PC-3 (cell line): ENCODE measurements at regions not wholly inside any gene's neighbourhood (a gene's known extent, or its start where the extent isn't known, plus 50 kb on each side); places are given as distances from the start of the nearest gene placed in this dataset.

ENCODE experiments used
- ATAC-seq: fragments of 200-7000 bp; cut with Tn5 transposase; 2 replicates; pipeline ENCODE4 v1.9.1; 2020; ENCODE audit warnings: mild to moderate bottlenecking, moderate library complexity
- BruUV-seq: library from RNA; stranded (reverse); fragments of 400-500 nt; replicated peaks from 2 replicates; lab custom pipeline; 2021; lab: Mats Ljungman, UMichigan
- CTCF ChIA-PET: fragments of 300-600 bp; sonication (Branson Sonifier 250); formaldehyde crosslinking; loops from one replicate; lab custom pipeline; 2022; ENCODE audit warnings: antibody characterized with exemption; lab: Charles Lee
- POLR2A ChIA-PET: fragments of 300-600 bp; sonication (Branson Sonifier 250); formaldehyde crosslinking; loops from one replicate; lab custom pipeline; 2022; ENCODE audit warnings: antibody characterized with exemption; ENCODE audit not compliant: unreplicated experiment; lab: Charles Lee
- DNase-seq: peaks from one replicate; pipeline ENCODE4 v3.0.0-alpha.2; 2015
- H2AFZ ChIP-seq: fragments of 300-600 bp; sonication (generic); 2 replicates; pipeline ENCODE4 v1.6.0; 2016; ENCODE audit warnings: antibody characterized with exemption, low read length
- H3F3A ChIP-seq: fragments of 300-600 bp; sonication (generic); one replicate; pipeline ENCODE4 v1.6.0; 2017; ENCODE audit warnings: antibody characterized with exemption, low read length, control low read depth, mild to moderate bottlenecking; ENCODE audit not compliant: unreplicated experiment
- H3K27ac ChIP-seq: fragments of 300-600 bp; sonication (generic); 2 replicates; pipeline ENCODE4 v1.5.1; 2016; ENCODE audit warnings: mild to moderate bottlenecking, low read length
- H3K27me3 ChIP-seq: fragments of 300-600 bp; sonication (generic); 2 replicates; pipeline ENCODE4 v1.6.1; 2016; ENCODE audit warnings: low read length, mixed read lengths
- H3K36me3 ChIP-seq: fragments of 300-600 bp; sonication (generic); 2 replicates; pipeline ENCODE4 v1.6.1; 2016; ENCODE audit warnings: low read depth, mixed run types, low read length, mixed read lengths
- H3K4me1 ChIP-seq: fragments of 300-600 bp; sonication (generic); 2 replicates; pipeline ENCODE4 v1.5.1; 2016; ENCODE audit warnings: low read length; ENCODE audit not compliant: insufficient read depth
- H3K4me2 ChIP-seq: fragments of 300-600 bp; sonication (generic); 2 replicates; pipeline ENCODE4 v1.6.0; 2016; ENCODE audit warnings: low read length
- H3K4me3 ChIP-seq: fragments of 300-600 bp; sonication (generic); 2 replicates; pipeline ENCODE4 v1.5.1; 2016; ENCODE audit warnings: mild to moderate bottlenecking, low read length, mixed read lengths
- H3K79me2 ChIP-seq: fragments of 300-600 bp; sonication (generic); 2 replicates; pipeline ENCODE4 v1.6.1; 2017; ENCODE audit warnings: low read length, mixed read lengths
- H3K9ac ChIP-seq: fragments of 300-600 bp; sonication (generic); 2 replicates; pipeline ENCODE4 v1.6.0; 2016; ENCODE audit warnings: mild to moderate bottlenecking, low read length
- H3K9me2 ChIP-seq: fragments of 300-600 bp; sonication (generic); replicated peaks from 2 replicates; pipeline ENCODE4 v1.6.1; 2016; ENCODE audit warnings: mixed run types, low read length, mixed read lengths
- H3K9me3 ChIP-seq: fragments of 300-600 bp; sonication (generic); 2 replicates; pipeline ENCODE4 v1.6.1; 2016; ENCODE audit warnings: low read length, mixed read lengths
- H4K20me1 ChIP-seq: fragments of 300-600 bp; sonication (generic); 2 replicates; pipeline ENCODE4 v1.6.1; 2016; ENCODE audit warnings: low read length, mixed read lengths
- EZH2 ChIP-seq: fragments of 300-600 bp; sonication (generic); IDR thresholded peaks from one replicate; pipeline ENCODE4 v1.6.1; 2017; ENCODE audit warnings: antibody characterized with exemption, mild to moderate bottlenecking, low read length; ENCODE audit not compliant: unreplicated experiment
- EZH2phosphoT487 ChIP-seq: fragments of 300-600 bp; sonication (generic); IDR thresholded peaks from 2 replicates; pipeline ENCODE4 v1.6.1; 2018; ENCODE audit warnings: mild to moderate bottlenecking, antibody characterized with exemption, low read length, borderline replicate concordance
- intact Hi-C: fragments of 100-400 bp; cut with micrococcal nuclease; formaldehyde crosslinking; loops from 2 replicates; pipeline ENCODE4 v1.9.0; 2023
- TF ChIP-seq, protein P1 (sequence below): fragments of 300-600 bp; sonication (generic); conservative IDR thresholded peaks from 2 replicates; pipeline ENCODE4 v1.5.1; 2017; ENCODE audit warnings: antibody characterized with exemption, low read depth, mild to moderate bottlenecking, low read length

DNA sequence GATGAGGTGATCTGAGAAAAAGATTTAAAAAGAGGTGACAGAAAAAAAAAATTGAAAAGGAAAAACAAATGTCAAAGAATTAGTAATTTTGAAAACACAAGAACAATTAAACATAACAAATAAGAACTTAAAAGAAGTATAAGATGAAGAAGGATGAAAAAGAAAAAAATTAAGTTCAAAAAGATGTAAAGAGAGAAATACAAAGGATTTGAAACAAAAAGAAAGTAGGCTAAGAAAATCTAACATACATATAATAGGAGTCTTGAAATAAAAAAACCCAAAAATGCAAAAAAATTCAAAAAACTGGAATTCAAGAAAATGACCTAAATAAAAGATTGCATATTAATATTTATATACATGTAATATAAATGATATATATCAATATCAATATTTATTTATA, 949.2 kb downstream of the MCTP2 start:
- Histone ChIP-seq H3F3A (no peaks in the 10 kb centered on the region), H3K79me2 (no peaks in the 10 kb centered on the region), H3K4me2 (no peak overlapping the region), H3K4me3 (no peak overlapping the region), H3K27ac (no peak overlapping the region), H3K4me1 (no peaks in the 10 kb centered on the region), H3K36me3 (no peaks in the 10 kb centered on the region), H3K9me3 (no peaks in the 10 kb centered on the region), H3K9ac (no peak overlapping the region), H3K9me2 (no peaks in the 10 kb centered on the region), H2AFZ (no peak overlapping the region), H3K27me3 (no peaks in the 10 kb centered on the region), H4K20me1 (no peaks in the 10 kb centered on the region)
- DNase-seq, result no peak
- TF ChIP-seq, protein P1, sequence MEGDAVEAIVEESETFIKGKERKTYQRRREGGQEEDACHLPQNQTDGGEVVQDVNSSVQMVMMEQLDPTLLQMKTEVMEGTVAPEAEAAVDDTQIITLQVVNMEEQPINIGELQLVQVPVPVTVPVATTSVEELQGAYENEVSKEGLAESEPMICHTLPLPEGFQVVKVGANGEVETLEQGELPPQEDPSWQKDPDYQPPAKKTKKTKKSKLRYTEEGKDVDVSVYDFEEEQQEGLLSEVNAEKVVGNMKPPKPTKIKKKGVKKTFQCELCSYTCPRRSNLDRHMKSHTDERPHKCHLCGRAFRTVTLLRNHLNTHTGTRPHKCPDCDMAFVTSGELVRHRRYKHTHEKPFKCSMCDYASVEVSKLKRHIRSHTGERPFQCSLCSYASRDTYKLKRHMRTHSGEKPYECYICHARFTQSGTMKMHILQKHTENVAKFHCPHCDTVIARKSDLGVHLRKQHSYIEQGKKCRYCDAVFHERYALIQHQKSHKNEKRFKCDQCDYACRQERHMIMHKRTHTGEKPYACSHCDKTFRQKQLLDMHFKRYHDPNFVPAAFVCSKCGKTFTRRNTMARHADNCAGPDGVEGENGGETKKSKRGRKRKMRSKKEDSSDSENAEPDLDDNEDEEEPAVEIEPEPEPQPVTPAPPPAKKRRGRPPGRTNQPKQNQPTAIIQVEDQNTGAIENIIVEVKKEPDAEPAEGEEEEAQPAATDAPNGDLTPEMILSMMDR, result no peak
- TF ChIP-seq EZH2 (no peak), EZH2phosphoT487 (no peak)
- ChIA-PET CTCF (no interaction called here), POLR2A (no interaction called here)
- intact Hi-C loops, result no loop called here
- ATAC-seq, result no peak
- BruUV-seq, result no TSS peak

DNA sequence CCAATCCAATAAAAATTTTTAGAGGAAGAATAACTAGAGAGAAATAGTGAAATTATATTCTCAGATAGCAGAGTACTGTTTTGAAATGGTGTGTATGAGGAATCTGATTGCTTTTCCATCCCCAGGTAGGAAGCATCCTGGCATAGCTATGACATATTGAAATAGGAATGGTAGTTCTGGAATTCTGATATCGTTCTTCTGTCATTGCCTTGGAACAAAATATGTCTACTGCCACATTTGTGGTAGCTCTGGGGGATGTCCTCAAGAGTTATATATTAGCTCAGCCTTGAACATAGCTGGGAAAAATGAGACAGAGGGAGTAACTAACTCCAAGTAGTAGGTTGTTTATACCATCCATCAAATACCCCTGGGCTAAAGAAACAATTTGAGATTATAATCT, 950.7 kb downstream of the MCTP2 start:
- intact Hi-C loops, result no loop called here
- no peaks in the 10 kb centered on the region for H3K9me2 ChIP-seq
- DNase-seq, result no peak
- H3K27me3 ChIP-seq, result no peaks in the 10 kb centered on the region
- TF ChIP-seq EZH2phosphoT487 (no peak), EZH2 (no peak)
- TF ChIP-seq, protein P1, result no peak
- no peaks in the 10 kb centered on the region for H3K36me3 ChIP-seq
- no peaks in the 10 kb centered on the region for H3K4me1 ChIP-seq
- no peak for ATAC-seq
- no peaks in the 10 kb centered on the region for H3K79me2 ChIP-seq
- H3K4me3 ChIP-seq, result no peak overlapping the region
- no peak overlapping the region for H3K9ac ChIP-seq
- CTCF ChIA-PET, result no interaction called here
- H2AFZ ChIP-seq, result no peak overlapping the region
- POLR2A ChIA-PET, result no interaction called here
- no peak overlapping the region for H3K4me2 ChIP-seq
- H3F3A ChIP-seq, result no peaks in the 10 kb centered on the region
- no peaks in the 10 kb centered on the region for H3K9me3 ChIP-seq
- no TSS peak for BruUV-seq
- no peak overlapping the region for H3K27ac ChIP-seq
- H4K20me1 ChIP-seq, result no peaks in the 10 kb centered on the region

DNA sequence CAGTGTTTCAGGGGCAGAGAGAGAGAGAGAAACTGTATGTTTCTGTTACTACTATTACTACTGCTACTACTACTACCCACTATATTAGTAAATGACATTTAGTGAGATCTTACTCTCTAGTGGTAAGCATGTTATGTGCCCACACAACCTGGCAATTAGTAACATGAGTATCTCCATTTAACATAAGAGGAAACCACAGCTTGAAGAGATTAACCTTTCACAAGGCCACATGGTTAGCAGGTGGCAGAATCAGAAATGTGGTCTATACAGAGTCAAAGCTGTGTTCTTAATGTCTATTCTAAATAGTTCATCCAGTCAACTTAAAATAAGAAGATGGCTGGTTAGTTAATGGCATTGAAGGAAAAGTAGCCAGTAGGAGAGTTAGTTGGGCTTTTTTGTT, 961.6 kb downstream of the MCTP2 start:
- no peak overlapping the region for H3K9ac ChIP-seq
- no peak overlapping the region for H3K4me2 ChIP-seq
- no peaks in the 10 kb centered on the region for H3K36me3 ChIP-seq
- no peak for TF ChIP-seq EZH2
- TF ChIP-seq, protein P1, result no peak
- no peak for TF ChIP-seq EZH2phosphoT487
- no peaks in the 10 kb centered on the region for H3K79me2 ChIP-seq
- no peak overlapping the region for H2AFZ ChIP-seq
- 0 out of 2 replicates have a peak, but pooled peaks cover 7% of the 10 kb centered on the region for H3K4me1 ChIP-seq
- DNase-seq (no peak), ATAC-seq (no peak)
- H3K27me3 ChIP-seq, result peaks cover 3% of the 10 kb centered on the region; the same call in 1 of the 2 replicates
- no TSS peak for BruUV-seq
- intact Hi-C loops, result no loop called here
- POLR2A ChIA-PET, result no interaction called here
- H3F3A ChIP-seq, result no peaks in the 10 kb centered on the region
- no peak overlapping the region for H3K27ac ChIP-seq
- CTCF ChIA-PET, result no interaction called here
- no peaks in the 10 kb centered on the region for H3K9me2 ChIP-seq
- H3K4me3 ChIP-seq, result no peak overlapping the region
- H4K20me1 ChIP-seq, result no peaks in the 10 kb centered on the region
- H3K9me3 ChIP-seq, result no peaks in the 10 kb centered on the region
